Upper lobe of right lung (tissue), 1 donor: ENCODE measurements at regions not wholly inside any gene's neighbourhood (a gene's known extent, or its start where the extent isn't known, plus 50 kb on each side); places are given as distances from the start of the nearest gene placed in this dataset.

Experiments used
- ATAC-seq: fragments of 200-7000 bp; cut with Tn5 transposase; one replicate; pipeline ENCODE4 v1.9.1; 2020; ENCODE audit warnings: mild to moderate bottlenecking, moderate library complexity
- DNase-seq: peaks from one replicate; pipeline ENCODE4 v3.0.0-alpha.2; 2020
- H3K27ac ChIP-seq: fragments of 200-600 bp; one replicate; pipeline ENCODE4 v1.8.0; 2022
- H3K27me3 ChIP-seq: fragments of 200-600 bp; one replicate; pipeline ENCODE4 v1.8.0; 2022; ENCODE audit warnings: mild to moderate bottlenecking
- H3K36me3 ChIP-seq: fragments of 200-600 bp; one replicate; pipeline ENCODE4 v1.8.0; 2022
- H3K4me1 ChIP-seq: fragments of 200-600 bp; one replicate; pipeline ENCODE4 v1.8.0; 2022
- H3K4me3 ChIP-seq: fragments of 200-600 bp; one replicate; pipeline ENCODE4 v1.8.0; 2022; ENCODE audit warnings: mild to moderate bottlenecking
- H3K9me3 ChIP-seq: fragments of 200-600 bp; one replicate; pipeline ENCODE4 v1.8.0; 2022
- intact Hi-C: fragments of 100-400 bp; cut with DNase I; formaldehyde crosslinking; loops from one replicate; pipeline ENCODE4 v1.11.0; 2022
- TF ChIP-seq, protein P1 (sequence below): fragments of 200-600 bp; IDR thresholded peaks from one replicate; pipeline ENCODE4 v1.8.0; 2022; ENCODE audit warnings: antibody characterized with exemption
- donor health status: DM: no; HTN: yes; CAD: no; lungs with severe emphysema.

DNA sequence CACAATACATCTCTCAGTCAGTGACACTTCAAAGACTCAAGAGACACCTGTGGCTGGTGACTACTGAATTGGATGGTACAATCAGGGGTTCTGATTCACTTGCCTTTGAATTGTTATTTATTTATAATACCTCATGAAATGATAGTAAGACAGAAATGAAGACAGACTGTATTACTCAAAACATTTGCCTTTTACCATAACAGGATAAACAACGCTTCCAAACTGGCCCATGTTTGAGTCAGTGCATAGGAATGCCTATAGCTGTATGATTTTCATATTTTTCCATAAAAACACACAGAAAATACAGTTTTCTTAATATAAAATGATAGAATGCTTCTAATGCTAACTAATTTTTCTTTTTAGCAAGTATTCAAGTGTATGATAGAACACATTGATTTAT is 59.5 kb upstream of the FGF14 start:
- intact Hi-C loops: no loop called here
- no peak for ATAC-seq

DNA sequence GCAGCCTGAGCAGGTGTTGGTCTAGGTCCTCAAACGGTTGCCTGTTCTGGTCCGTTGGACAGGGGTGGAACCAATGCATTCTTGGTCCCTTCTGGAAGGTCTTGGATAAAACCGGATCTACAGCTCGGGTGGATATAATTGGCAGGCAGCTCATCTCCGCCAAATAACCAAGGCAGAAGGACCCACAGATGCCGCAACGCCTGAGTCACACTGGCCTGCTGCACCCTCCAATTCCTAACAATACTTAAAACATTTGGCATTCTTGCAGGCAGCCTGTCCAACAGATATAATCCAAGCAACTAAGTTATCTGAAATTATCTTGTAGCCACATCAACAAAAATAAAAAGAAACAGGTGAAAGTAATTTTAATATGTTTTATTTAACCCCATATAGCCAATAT is 59.0 kb upstream of the FGF14 start:
- no peak overlapping the region for H3K27ac ChIP-seq
- intact Hi-C loops: no loop called here
- ATAC-seq (no peak), DNase-seq (no peak)
- TF ChIP-seq, protein P1, sequence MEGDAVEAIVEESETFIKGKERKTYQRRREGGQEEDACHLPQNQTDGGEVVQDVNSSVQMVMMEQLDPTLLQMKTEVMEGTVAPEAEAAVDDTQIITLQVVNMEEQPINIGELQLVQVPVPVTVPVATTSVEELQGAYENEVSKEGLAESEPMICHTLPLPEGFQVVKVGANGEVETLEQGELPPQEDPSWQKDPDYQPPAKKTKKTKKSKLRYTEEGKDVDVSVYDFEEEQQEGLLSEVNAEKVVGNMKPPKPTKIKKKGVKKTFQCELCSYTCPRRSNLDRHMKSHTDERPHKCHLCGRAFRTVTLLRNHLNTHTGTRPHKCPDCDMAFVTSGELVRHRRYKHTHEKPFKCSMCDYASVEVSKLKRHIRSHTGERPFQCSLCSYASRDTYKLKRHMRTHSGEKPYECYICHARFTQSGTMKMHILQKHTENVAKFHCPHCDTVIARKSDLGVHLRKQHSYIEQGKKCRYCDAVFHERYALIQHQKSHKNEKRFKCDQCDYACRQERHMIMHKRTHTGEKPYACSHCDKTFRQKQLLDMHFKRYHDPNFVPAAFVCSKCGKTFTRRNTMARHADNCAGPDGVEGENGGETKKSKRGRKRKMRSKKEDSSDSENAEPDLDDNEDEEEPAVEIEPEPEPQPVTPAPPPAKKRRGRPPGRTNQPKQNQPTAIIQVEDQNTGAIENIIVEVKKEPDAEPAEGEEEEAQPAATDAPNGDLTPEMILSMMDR: no peak
- no peaks in the 10 kb centered on the region for H3K36me3 ChIP-seq
- no peaks in the 10 kb centered on the region for H3K9me3 ChIP-seq
- no peak overlapping the region for H3K4me3 ChIP-seq
- no peaks in the 10 kb centered on the region for H3K4me1 ChIP-seq
- H3K27me3 ChIP-seq: no peaks in the 10 kb centered on the region

More for the DNA sequence above, 59.5 kb upstream of the FGF14 start:
- TF ChIP-seq, protein P1: no peak
- Histone ChIP-seq H3K4me3 (no peak overlapping the region), H3K4me1 (no peaks in the 10 kb centered on the region), H3K27ac (no peak overlapping the region), H3K9me3 (no peaks in the 10 kb centered on the region), H3K36me3 (no peaks in the 10 kb centered on the region), H3K27me3 (no peaks in the 10 kb centered on the region)
- DNase-seq: no peak

DNA sequence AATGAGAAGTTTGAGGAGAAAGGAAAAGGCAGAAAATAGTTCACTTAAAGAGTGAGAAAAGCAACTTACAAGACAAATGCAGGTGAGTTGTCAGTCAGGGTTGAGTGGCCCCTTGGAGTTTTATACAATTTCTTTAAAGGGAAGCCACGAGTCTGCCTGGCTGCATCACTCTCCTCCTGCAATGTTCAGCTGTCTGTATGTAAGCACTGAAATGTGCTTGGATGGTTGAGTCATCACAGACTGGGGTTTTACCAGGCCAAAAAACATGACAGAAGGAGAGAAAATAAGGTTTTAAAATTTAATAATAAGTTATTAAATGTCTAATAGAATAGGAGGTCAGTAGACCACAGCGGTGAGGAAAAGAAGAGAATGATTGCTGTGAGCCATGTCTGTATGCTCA is 51.0 kb upstream of the FGF14 start:
- DNase-seq (no peak), ATAC-seq (no peak)
- Histone ChIP-seq H3K9me3 (no peaks in the 10 kb centered on the region), H3K36me3 (no peaks in the 10 kb centered on the region), H3K27ac (no peak overlapping the region), H3K4me3 (no peak overlapping the region), H3K4me1 (no peaks in the 10 kb centered on the region), H3K27me3 (no peaks in the 10 kb centered on the region)
- intact Hi-C loops: no loop called here
- TF ChIP-seq, protein P1: no peak
